Calu3 (cell line): ENCODE measurements at regions not wholly inside any gene's neighbourhood (a gene's known extent, or its start where the extent isn't known, plus 50 kb on each side); places are given as distances from the start of the nearest gene placed in this dataset.

Source experiments
- BruUV-seq: library from RNA; stranded (reverse); fragments of 400-500 nt; replicated peaks from 2 replicates; lab custom pipeline; 2021; lab: Mats Ljungman, UMichigan
- CTCF ChIA-PET: fragments of 300-600 bp; sonication (Branson Sonifier 250); formaldehyde crosslinking; loops from one replicate; lab custom pipeline; 2022; ENCODE audit warnings: antibody characterized with exemption; lab: Charles Lee
- DNase-seq: peaks from one replicate; pipeline ENCODE4 v3.0.0; 2022
- H3K27ac Mint-ChIP-seq: one replicate; pipeline ENCODE4 v1.8.0; 2022; ENCODE audit warnings: mixed read lengths; ENCODE audit not compliant: unreplicated experiment
- H3K27me3 Mint-ChIP-seq: one replicate; pipeline ENCODE4 v1.8.0; 2022; ENCODE audit warnings: mixed read lengths; ENCODE audit not compliant: unreplicated experiment
- H3K36me3 Mint-ChIP-seq: one replicate; pipeline ENCODE4 v1.8.0; 2022; ENCODE audit warnings: mild to moderate bottlenecking, moderate library complexity, mixed read lengths; ENCODE audit not compliant: insufficient read depth, unreplicated experiment
- H3K4me1 Mint-ChIP-seq: one replicate; pipeline ENCODE4 v1.8.0; 2022; ENCODE audit warnings: mild to moderate bottlenecking, low read depth, mixed read lengths; ENCODE audit not compliant: unreplicated experiment
- H3K4me3 Mint-ChIP-seq: one replicate; pipeline ENCODE4 v1.8.0; 2022; ENCODE audit warnings: mild to moderate bottlenecking, low read depth, moderate library complexity, mixed read lengths; ENCODE audit not compliant: unreplicated experiment
- H3K9me3 Mint-ChIP-seq: one replicate; pipeline ENCODE4 v1.8.0; 2022; ENCODE audit warnings: low read depth, mixed read lengths; ENCODE audit not compliant: unreplicated experiment
- intact Hi-C: fragments of 100-400 bp; cut with micrococcal nuclease; formaldehyde crosslinking; loops from one replicate; pipeline ENCODE4 v1.10.0; 2022; ENCODE audit not compliant: unreplicated experiment
- TF ChIP-seq, protein P1 (sequence below): fragments of 200-600 bp; IDR thresholded peaks from one replicate; pipeline ENCODE4 v1.8.0; 2022; ENCODE audit warnings: antibody characterized with exemption; ENCODE audit not compliant: unreplicated experiment

- Mint-ChIP-seq H3K27ac (no peak overlapping the region), H3K4me3 (no peak overlapping the region), H3K4me1 (no peaks in the 10 kb centered on the region), H3K27me3 (no peaks in the 10 kb centered on the region), H3K9me3 (peaks cover 14% of the 10 kb centered on the region), H3K36me3 (no peaks in the 10 kb centered on the region)
- intact Hi-C loops, result no loop called here
- TF ChIP-seq, protein P1, sequence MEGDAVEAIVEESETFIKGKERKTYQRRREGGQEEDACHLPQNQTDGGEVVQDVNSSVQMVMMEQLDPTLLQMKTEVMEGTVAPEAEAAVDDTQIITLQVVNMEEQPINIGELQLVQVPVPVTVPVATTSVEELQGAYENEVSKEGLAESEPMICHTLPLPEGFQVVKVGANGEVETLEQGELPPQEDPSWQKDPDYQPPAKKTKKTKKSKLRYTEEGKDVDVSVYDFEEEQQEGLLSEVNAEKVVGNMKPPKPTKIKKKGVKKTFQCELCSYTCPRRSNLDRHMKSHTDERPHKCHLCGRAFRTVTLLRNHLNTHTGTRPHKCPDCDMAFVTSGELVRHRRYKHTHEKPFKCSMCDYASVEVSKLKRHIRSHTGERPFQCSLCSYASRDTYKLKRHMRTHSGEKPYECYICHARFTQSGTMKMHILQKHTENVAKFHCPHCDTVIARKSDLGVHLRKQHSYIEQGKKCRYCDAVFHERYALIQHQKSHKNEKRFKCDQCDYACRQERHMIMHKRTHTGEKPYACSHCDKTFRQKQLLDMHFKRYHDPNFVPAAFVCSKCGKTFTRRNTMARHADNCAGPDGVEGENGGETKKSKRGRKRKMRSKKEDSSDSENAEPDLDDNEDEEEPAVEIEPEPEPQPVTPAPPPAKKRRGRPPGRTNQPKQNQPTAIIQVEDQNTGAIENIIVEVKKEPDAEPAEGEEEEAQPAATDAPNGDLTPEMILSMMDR, result no peak
- no peak for DNase-seq
- CTCF ChIA-PET, result no interaction called here
- no TSS peak for BruUV-seq
Measured at GRCh38 chr20:39630215-39630908, 668.2 kb downstream of the DHX35 start.

DNA sequence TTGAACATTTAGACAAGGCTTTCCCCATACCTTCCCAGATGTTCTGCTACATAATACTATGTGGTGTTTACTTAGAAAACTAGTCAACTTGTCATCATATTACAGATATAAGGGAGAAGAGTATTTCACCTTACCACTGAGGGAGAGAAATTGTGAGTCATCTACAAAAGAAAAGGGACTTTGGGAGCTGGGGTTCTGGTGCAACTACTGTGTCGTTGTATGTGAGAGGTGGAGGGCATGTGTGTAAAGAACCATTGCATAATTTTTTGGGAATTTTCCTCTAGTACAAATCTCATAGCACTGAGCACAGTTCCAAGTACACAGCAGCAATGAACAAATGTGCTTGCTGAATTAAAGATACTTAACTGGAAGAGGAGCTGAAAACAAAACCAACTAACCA, 665.6 kb downstream of the DHX35 start:
- Mint-ChIP-seq H3K4me1 (no peaks in the 10 kb centered on the region), H3K4me3 (no peak overlapping the region), H3K36me3 (no peaks in the 10 kb centered on the region), H3K27ac (no peak overlapping the region), H3K27me3 (no peaks in the 10 kb centered on the region), H3K9me3 (peaks cover 15% of the 10 kb centered on the region)
- TF ChIP-seq, protein P1, result no peak
- no TSS peak for BruUV-seq
- intact Hi-C loops, result no loop called here
- CTCF ChIA-PET, result interaction anchor here (0.8 kb wide), 1 partner anchor 8 kb away, joined by 4 read pairs; no protein-coding TSS in a partner anchor
- DNase-seq, result no peak

DNA sequence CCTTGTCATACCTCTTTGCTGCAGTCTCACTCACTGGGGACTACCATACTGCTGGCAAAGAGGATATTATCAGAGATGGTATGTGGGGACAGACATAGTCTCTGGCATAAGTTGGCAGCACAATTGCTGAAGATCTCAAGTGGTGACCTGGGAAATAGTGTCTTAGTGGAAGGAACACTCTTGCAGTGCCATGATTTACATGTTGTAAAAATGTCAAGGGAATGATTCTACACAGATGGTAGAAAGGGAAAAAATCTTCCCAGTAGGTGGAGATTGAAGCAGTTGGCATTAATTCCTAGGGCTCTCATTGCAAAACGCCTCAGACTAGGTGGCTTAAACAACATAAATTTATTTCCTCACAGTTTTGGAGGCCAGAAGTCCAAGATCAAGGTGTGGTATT, 662.2 kb downstream of the DHX35 start:
- CTCF ChIA-PET, result no interaction called here
- Mint-ChIP-seq H3K4me3 (no peak overlapping the region), H3K9me3 (peaks cover 19% of the 10 kb centered on the region), H3K27me3 (no peaks in the 10 kb centered on the region), H3K36me3 (no peaks in the 10 kb centered on the region), H3K4me1 (no peaks in the 10 kb centered on the region), H3K27ac (no peak overlapping the region)
- TF ChIP-seq, protein P1, result no peak
- BruUV-seq, result no TSS peak
- no peak for DNase-seq
- intact Hi-C loops, result no loop called here

DNA sequence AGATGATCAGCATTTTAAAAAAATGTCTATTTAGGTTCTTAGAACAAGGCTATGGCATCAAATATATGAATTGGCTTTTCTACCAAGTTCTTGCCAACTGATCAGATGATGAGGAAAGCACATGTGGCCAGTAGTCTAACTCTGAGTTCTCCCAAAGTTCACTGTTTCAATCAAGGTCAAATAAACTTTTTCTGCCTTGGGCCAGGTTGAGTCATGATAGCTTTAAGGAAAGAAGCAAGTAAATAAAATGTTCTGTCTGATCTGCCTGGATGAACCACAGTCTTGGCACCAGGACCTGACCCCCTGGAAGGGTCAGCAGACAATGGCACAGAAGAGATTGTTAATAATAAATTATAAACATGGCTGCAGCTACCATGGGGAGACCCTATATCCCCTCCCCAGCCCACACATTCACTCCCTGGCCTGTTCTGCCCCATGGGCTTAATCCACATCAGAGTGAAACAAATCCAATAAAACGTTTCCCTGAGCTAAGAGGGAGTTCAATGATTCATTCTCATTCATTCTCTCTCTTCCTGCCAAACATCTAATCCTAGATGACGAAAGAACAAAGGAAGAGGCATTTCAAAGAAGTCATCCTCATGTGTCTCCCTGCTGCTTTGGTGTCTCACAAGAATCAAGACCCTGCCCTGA, 661.6 kb downstream of the DHX35 start:
- intact Hi-C loops, result no loop called here
- BruUV-seq, result no TSS peak
- Mint-ChIP-seq H3K27me3 (no peaks in the 10 kb centered on the region), H3K27ac (no peak overlapping the region), H3K4me3 (no peak overlapping the region), H3K9me3 (peaks cover 19% of the 10 kb centered on the region), H3K4me1 (no peaks in the 10 kb centered on the region), H3K36me3 (no peaks in the 10 kb centered on the region)
- CTCF ChIA-PET, result no interaction called here
- no peak for DNase-seq
- TF ChIP-seq, protein P1, result no peak
